LNCAP (cell line): ENCODE measurements at regions not wholly inside any gene's neighbourhood (a gene's known extent, or its start where the extent isn't known, plus 50 kb on each side); places are given as distances from the start of the nearest gene placed in this dataset.

Experiments
- CTCF ChIP-seq: fragments of 450-650 bp; IDR thresholded peaks from 2 replicates; pipeline ENCODE4 v1.5.1; 2017; ENCODE audit warnings: mild to moderate bottlenecking

DNA sequence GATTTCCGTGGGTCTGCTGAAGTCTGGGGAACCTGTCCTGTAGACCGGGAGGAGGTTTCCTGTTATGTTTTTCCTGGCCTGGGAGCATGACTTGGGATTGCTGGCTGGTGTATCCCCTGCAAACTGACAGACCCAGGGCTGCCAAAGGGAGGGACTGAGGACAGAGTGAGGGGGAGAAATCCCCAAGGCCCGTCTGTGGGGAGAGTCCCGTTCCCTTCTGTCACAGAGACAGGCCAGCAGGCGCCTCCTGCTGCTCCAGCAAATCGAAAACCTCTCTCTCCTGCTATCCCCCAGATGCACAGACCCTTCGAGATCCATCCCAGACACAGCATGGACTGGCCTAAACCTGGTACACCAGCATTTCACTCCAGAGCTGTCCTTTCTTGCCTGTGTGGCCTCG lies 56.2 kb upstream of the ALDH1B1 start:
- no peak for TF ChIP-seq CTCF

- no peak for TF ChIP-seq CTCF
Measured at GRCh38 chr9:38335686-38336085, 56.8 kb upstream of the ALDH1B1 start.

DNA sequence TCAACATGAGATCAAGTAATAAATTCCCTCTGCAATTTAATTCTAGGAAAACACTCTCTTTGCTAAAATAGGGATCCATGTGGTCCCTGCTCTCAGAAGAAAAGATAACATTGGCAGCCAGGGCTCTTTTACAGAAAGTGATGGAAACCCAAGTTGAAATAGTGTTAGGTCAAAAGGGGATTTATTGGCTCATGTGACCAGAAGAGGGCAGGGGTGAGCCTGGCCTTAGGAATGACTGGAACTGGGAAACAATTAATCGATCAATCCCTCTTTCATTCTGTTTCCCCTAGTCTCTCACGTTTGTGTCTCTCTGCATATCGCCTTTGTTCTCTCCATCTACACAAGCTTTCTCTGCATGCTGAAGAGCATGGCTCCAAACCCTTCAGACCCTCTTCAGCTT lies 58.3 kb upstream of the ALDH1B1 start:
- TF ChIP-seq CTCF: peak; percentile 52; the same call in 1 of the 2 replicates

- no peak for TF ChIP-seq CTCF
Measured at GRCh38 chr9:38333047-38333446, 59.5 kb upstream of the ALDH1B1 start.

GRCh38 chr9:38332625-38333024 lies 59.9 kb upstream of the ALDH1B1 start:
- no peak for TF ChIP-seq CTCF

DNA sequence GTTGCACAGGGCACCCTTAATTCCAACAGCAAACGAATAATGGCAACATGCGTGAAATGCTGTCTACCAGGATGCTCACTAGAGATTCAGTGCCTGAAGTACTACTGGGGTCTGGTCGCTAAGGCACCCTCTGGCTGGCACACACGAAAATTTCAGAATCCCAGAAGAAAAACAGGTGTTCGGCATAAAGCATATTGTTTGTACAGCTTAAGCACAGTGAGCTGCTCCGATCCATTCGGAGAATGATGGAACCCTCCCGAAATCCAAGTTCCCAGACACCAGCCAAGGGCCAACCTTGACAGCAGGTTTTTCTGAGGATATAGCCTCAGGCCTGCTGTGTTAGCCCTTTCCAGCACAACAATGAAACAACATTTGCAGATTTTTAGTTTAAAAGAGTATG lies 61.4 kb upstream of the ALDH1B1 start:
- no peak for TF ChIP-seq CTCF

GRCh38 chr9:38329968-38330367 lies 62.5 kb upstream of the ALDH1B1 start:
- no peak for TF ChIP-seq CTCF

- TF ChIP-seq CTCF: no peak
Measured at GRCh38 chr9:38328765-38329164, 63.7 kb upstream of the ALDH1B1 start.
